ENCODE measurements at regions not wholly inside any gene's neighbourhood (a gene's known extent, or its start where the extent isn't known, plus 50 kb on each side); places are given as distances from the start of the nearest gene placed in this dataset.

DNA sequence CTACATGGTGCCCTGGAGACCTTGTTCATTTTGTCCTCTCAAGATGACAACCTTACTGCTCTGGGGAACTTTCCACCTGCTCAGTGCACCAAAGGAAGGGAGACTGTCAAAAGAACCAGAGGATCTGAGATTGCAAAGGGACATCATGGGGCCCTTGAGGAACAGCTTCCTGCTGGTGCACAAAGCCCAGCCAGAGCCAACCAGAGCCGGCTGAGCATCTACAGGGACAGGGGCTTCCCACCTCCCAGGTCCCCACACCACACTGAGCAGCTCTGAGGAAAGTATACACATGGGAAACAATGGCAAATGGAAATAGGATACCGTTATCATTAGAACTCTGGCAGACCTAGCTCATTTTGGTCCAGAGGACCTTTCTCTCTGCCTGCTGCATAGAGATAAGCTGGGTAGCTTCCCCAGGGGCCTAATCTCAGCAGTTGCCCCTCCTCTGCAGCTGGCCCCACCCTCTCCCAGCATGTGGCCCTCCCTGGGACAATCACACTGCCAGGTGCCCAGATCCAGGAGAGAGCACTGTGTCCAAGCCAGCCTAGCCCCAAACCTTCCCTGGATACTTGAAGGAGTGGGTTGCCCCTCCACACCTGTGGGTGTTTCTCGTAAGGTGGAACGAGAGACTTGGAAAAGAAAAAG, 123.4 kb upstream of the PRR20G start:
- Histone ChIP-seq H3K36me3 (no peaks in the 10 kb centered on the region), H3K27ac (no peak overlapping the region), H3K9me3 (no peaks in the 10 kb centered on the region), H3K4me1 (ENCODE audit: control insufficient read depth in 1 of 2, insufficient read depth in 1 of 2, low read depth in 1 of 2, low read length in 1 of 2) (no peaks in the 10 kb centered on the region), H3K4me3 (ENCODE audit: low read depth in 1 of 2, low read length in 1 of 2) (no peak overlapping the region), H3K27me3 (peaks cover 33% of the 10 kb centered on the region)
- TF ChIP-seq, protein P1, sequence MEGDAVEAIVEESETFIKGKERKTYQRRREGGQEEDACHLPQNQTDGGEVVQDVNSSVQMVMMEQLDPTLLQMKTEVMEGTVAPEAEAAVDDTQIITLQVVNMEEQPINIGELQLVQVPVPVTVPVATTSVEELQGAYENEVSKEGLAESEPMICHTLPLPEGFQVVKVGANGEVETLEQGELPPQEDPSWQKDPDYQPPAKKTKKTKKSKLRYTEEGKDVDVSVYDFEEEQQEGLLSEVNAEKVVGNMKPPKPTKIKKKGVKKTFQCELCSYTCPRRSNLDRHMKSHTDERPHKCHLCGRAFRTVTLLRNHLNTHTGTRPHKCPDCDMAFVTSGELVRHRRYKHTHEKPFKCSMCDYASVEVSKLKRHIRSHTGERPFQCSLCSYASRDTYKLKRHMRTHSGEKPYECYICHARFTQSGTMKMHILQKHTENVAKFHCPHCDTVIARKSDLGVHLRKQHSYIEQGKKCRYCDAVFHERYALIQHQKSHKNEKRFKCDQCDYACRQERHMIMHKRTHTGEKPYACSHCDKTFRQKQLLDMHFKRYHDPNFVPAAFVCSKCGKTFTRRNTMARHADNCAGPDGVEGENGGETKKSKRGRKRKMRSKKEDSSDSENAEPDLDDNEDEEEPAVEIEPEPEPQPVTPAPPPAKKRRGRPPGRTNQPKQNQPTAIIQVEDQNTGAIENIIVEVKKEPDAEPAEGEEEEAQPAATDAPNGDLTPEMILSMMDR (IDR thresholded peaks at IDR 0.05), result no peak

DNA sequence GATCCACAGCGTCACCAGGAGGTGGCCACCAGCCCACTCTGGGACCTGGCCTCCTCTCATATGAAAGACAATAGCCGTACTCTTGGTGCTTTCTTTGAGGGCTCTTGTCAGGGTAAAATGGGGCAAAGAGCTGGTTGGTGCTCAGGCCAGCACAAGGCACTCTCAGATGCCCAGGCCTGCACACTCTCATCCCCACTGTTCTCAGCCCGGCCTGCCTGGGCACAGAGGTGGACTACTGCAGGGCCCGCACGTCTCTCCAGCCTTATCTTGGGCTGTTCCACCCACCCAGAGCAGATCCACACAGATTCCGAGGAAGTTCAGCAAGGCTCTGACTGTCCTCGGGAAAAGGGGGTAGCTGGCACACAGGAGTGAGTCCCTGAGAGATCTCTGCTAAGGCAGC, 122.8 kb upstream of the PRR20G start:
- no peak overlapping the region for H3K27ac ChIP-seq
- H3K27me3 ChIP-seq, result peaks cover 29% of the 10 kb centered on the region
- no peaks in the 10 kb centered on the region for H3K4me1 ChIP-seq (ENCODE audit: control insufficient read depth in 1 of 2, insufficient read depth in 1 of 2, low read depth in 1 of 2, low read length in 1 of 2)
- H3K36me3 ChIP-seq, result no peaks in the 10 kb centered on the region
- TF ChIP-seq, protein P1 (IDR thresholded peaks at IDR 0.05), result no peak
- H3K4me3 ChIP-seq (ENCODE audit: low read depth in 1 of 2, low read length in 1 of 2), result no peak overlapping the region
- H3K9me3 ChIP-seq, result no peaks in the 10 kb centered on the region

DNA sequence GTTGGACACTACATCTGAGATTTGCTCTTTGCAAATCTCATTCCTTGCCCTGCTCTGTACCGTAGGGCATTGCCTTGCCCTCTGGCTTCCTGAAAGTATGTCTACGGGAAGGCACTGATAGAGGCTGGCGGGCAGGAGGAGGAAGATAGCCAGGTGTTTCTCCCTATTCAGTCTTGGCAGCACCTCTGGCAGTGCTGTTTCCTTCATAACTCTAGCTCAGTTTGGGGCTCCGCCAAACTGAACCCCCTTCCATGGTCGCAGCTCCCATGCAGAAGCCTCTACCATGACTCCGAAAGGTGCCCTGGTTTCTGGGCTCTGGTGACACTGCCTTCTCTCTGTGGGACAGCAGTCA, 122.3 kb upstream of the PRR20G start:
- Histone ChIP-seq H3K27me3 (peaks cover 25% of the 10 kb centered on the region), H3K27ac (no peak overlapping the region), H3K4me3 (ENCODE audit: low read depth in 1 of 2, low read length in 1 of 2) (no peak overlapping the region), H3K9me3 (no peaks in the 10 kb centered on the region), H3K4me1 (ENCODE audit: control insufficient read depth in 1 of 2, insufficient read depth in 1 of 2, low read depth in 1 of 2, low read length in 1 of 2) (no peaks in the 10 kb centered on the region), H3K36me3 (no peaks in the 10 kb centered on the region)
- TF ChIP-seq, protein P1 (IDR thresholded peaks at IDR 0.05), result no peak

DNA sequence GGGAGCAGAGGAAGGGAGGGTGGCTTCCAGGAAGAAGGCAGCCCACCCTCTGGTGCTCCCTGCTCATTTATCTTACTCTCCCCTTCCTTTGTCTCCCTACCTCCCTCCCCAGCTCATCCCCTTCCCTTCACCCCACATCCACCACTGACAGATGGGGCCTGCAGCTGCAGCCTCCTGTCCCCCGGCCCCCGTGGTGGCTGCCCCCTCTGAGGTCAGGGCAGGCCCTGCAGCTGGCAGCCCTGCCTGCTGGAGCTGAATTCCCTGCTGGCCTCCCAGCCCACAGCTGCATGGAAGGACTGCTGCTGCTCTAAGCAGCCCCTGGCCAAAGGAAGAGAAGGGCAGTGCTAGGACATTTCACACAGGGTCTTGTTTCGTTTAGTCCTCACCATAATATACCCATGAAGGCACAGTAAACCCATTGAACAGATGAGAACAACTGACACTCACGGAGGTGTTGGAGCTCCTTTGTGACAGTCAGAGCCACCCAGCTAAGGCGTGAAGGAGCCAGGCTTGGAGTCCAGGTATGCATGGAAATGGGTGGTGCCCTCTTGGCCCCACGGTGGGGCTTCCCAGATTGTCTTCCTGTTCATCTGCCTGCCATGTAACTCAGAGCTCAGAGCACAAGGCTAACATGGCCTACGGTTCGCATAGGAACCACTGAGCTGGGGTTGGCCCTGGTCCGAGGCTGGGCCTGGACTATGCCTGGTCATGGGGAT, 121.7 kb upstream of the PRR20G start:
- Histone ChIP-seq H3K36me3 (no peaks in the 10 kb centered on the region), H3K27me3 (peaks cover 20% of the 10 kb centered on the region), H3K27ac (no peak overlapping the region), H3K4me3 (ENCODE audit: low read depth in 1 of 2, low read length in 1 of 2) (no peak overlapping the region), H3K4me1 (ENCODE audit: control insufficient read depth in 1 of 2, insufficient read depth in 1 of 2, low read depth in 1 of 2, low read length in 1 of 2) (no peaks in the 10 kb centered on the region), H3K9me3 (no peaks in the 10 kb centered on the region)
- TF ChIP-seq, protein P1 (IDR thresholded peaks at IDR 0.05), result no peak

DNA sequence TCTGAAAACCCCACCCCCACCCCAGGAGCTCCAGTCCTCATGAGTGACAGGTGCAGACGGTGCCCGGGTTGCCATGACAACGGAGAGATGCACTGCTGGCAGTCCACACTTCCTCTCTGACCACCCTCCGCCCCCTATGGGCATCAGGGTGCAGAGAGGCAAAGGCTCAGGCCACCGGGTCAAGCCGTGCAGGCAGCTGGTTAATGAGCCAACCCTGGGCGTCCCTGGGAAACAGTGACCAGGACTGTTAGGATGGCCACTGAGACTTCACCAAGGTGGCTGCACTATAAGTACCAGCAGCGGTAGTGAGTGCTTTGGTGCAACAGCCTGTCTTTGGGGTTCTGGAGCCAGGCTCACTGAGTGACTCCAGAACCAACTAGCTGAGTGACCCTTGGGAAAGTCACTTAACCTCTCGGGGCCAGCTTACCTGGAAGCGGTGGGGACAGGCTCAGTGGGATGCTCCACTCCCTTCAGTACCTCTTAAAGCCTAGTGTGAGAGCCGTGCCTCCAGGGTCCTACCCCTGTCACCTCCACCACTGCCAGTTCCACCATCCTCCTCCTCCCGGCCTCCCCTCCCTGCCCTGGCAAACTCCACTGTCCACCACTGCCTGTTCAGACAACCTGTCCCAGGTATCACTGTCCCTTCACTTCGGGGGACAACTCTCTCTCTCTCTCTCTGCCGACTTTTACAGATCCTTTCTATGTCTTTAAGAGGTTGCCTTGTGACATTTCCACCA, 121.0 kb upstream of the PRR20G start:
- Histone ChIP-seq H3K36me3 (no peaks in the 10 kb centered on the region), H3K27me3 (peaks cover 13% of the 10 kb centered on the region), H3K27ac (no peak overlapping the region), H3K4me3 (ENCODE audit: low read depth in 1 of 2, low read length in 1 of 2) (no peak overlapping the region), H3K9me3 (no peaks in the 10 kb centered on the region), H3K4me1 (ENCODE audit: control insufficient read depth in 1 of 2, insufficient read depth in 1 of 2, low read depth in 1 of 2, low read length in 1 of 2) (no peaks in the 10 kb centered on the region)
- TF ChIP-seq, protein P1 (IDR thresholded peaks at IDR 0.05), result no peak

All from neutrophil (primary cell).